OCI-LY1 (cell line): ENCODE measurements at regions not wholly inside any gene's neighbourhood (a gene's known extent, or its start where the extent isn't known, plus 50 kb on each side); places are given as distances from the start of the nearest gene placed in this dataset.

Experiments used
- EZH2 ChIP-seq: fragments of 200-600 bp; sonication (generic), shearing (Covaris generic); IDR thresholded peaks from 2 replicates; pipeline ENCODE4 v1.8.0; 2017; ENCODE audit warnings: borderline replicate concordance, mixed run types, mild to moderate bottlenecking, antibody characterized with exemption, low read length, moderate library complexity, mixed read lengths
- TF ChIP-seq, protein P1 (sequence below): fragments of 200-600 bp; sonication (generic), shearing (Covaris generic); IDR thresholded peaks from 2 replicates; pipeline ENCODE4 v1.5.1; 2017; ENCODE audit warnings: mild to moderate bottlenecking, antibody characterized with exemption, low read length, moderate library complexity, mixed read lengths

DNA sequence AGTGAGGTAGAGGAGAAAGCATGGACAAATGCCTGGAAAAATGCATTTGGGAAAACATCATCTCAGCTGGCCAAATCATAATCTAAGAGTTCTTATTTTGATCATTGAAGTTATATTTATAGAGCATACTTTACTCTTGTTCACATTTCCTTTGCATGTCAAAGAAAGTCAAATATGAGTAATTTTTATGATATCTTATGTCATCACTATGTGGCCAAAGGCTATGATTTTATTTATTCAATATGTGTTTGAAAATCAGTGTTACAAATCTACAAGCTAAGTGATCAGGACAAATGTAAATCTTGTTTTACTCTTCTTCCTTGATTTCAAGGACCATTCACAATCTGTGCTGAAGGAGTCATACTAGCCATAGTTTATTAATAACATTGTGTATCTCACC lies 237.2 kb upstream of the DPH6 start:
- TF ChIP-seq EZH2 = no peak
- TF ChIP-seq, protein P1, sequence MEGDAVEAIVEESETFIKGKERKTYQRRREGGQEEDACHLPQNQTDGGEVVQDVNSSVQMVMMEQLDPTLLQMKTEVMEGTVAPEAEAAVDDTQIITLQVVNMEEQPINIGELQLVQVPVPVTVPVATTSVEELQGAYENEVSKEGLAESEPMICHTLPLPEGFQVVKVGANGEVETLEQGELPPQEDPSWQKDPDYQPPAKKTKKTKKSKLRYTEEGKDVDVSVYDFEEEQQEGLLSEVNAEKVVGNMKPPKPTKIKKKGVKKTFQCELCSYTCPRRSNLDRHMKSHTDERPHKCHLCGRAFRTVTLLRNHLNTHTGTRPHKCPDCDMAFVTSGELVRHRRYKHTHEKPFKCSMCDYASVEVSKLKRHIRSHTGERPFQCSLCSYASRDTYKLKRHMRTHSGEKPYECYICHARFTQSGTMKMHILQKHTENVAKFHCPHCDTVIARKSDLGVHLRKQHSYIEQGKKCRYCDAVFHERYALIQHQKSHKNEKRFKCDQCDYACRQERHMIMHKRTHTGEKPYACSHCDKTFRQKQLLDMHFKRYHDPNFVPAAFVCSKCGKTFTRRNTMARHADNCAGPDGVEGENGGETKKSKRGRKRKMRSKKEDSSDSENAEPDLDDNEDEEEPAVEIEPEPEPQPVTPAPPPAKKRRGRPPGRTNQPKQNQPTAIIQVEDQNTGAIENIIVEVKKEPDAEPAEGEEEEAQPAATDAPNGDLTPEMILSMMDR = no peak
